HG03159 (cell line): ENCODE measurements at regions not wholly inside any gene's neighbourhood (a gene's known extent, or its start where the extent isn't known, plus 50 kb on each side); places are given as distances from the start of the nearest gene placed in this dataset.
"Not testable (repeated sequence)": the region's sequence is repeated elsewhere in the genome, so short reads cannot be mapped to it uniquely, and the experiment has no call there.

Experiments
- ATAC-seq: cut with Tn5 transposase; IDR thresholded peaks from one replicate; pipeline ENCODE4 v1.9.1; 2021; ENCODE audit warnings: mild to moderate bottlenecking, moderate library complexity; ENCODE audit not compliant: unreplicated experiment

GRCh38 chr15:84360902-84361301 lies 125.3 kb downstream of the GOLGA6L4 start:
- ATAC-seq, result not testable (repeated sequence)

- ATAC-seq, result not testable (repeated sequence)
Measured at GRCh38 chr15:84384421-84384820, 148.8 kb downstream of the GOLGA6L4 start.

GRCh38 chr15:84387086-84387485 lies 151.5 kb downstream of the GOLGA6L4 start:
- no peak for ATAC-seq

DNA sequence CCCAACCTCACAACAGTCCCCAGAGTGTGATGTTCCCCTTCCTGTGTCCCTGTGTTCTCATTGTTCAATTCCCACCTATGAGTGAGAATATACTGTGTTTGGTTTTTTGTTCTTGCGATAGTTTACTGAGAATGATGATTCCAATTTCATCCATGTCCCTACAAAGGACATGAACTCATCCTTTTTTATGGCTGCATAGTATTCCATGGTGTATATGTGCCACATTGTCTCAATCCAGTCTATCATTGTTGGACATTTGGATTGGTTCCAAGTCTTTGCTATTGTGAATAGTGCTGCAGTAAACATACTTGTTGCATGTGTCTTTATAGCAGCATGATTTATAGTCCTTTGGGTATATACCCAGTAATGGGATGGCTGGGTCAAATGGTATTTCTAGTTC lies 152.6 kb downstream of the GOLGA6L4 start:
- not testable (repeated sequence) for ATAC-seq

DNA sequence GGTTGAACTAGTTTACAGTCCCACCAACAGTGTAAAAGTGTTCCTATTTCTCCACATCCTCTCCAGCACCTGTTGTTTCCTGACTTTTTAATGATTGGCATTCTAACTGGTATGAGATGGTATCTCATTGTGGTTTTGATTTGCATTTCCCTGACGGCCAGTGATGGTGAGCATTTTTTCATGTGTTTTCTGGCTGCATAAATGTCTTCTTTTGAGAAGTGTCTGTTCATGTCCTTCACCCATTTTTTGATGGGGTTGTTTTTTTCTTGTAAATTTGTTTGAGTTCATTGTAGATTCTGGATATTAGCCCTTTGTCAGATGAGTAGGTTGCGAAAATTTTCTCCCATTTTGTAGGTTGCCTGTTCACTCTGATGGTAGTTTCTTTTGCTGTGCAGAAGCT lies 153.1 kb downstream of the GOLGA6L4 start:
- ATAC-seq, result not testable (repeated sequence)

DNA sequence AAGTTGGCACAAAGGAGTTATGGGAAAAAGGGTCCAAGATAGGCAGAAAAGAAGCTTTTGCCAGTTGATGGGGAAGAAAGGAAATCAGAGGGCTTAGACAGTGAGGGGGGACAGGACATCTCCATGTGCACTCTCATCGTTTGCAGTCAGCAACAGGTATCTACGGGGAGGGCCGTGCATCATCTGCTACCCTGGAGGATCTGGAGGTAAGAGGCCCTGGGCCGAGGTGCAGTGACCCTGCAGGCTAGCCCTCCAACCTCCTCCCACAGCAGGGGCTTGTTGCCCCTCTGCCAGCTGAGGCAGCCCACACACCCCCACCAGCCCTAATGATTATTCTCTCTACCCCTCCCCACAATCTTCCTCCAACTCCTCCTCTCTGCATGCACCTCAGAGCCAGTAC lies 154.8 kb downstream of the GOLGA6L4 start:
- not testable (repeated sequence) for ATAC-seq

- ATAC-seq, result no peak
Measured at GRCh38 chr15:84391191-84391590, 155.6 kb downstream of the GOLGA6L4 start.

DNA sequence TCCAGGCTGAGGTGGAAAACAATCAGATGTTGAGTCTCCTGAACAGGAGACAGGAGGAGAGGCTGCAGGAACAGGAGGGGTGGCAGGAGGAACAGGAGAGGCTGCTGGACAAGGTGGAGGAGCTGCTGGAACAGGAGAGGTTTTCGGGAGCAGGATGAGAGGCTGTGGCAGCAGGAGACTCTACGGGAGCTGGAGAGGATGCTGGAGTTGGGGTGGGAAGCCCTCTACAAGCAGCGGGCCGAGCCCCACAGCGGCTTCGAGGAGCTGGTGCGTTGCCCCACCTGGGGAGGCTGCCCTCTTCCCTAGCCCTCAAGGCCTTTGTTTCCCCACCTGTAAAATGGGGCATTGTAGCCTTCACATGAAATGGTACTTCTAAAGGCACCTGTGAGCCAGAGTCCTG lies 156.4 kb downstream of the GOLGA6L4 start:
- ATAC-seq, result not testable (repeated sequence)

GRCh38 chr15:84393386-84393936 lies 157.9 kb downstream of the GOLGA6L4 start:
- not testable (repeated sequence) for ATAC-seq

DNA sequence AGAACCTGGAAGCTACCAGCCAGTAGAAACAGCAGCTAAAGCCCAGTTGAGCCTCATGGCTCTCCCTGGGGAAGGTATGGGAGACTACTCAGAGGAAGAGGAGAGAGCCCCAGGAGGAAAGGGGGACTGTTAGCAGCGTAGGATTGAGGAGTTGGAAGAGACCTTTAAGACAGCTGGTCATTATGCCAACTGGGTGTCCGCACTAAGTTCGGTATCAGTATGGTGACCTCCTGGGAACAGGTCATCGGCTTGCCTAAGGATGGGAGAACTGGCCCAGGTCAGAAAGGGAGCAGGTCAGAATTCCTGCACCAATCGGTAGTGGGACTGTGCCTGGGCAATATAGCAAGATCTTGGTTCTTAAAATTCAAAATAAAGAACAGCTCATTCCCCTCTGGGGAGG lies 158.4 kb downstream of the GOLGA6L4 start:
- ATAC-seq, result not testable (repeated sequence)

DNA sequence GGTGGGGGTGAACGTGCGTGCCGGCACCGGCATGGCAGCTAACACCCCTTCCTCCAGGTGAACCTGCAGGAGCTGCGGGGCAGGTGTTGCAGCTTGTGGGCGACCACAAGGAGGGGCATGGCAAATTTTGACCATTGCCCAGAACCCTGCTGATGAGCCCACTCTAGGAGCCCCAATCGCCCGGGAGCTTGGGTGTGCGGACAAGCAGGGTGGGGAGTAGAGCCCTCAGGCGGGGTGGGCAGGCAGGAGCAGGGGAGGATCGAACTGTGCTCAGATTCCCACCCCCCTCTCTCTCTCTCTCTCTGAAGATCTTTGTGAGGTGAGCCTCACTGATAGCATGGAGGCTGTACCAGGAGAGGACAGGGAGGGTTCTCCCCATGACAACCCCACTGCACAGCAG lies 159.8 kb downstream of the GOLGA6L4 start:
- not testable (repeated sequence) for ATAC-seq

GRCh38 chr15:84395881-84396280 lies 160.3 kb downstream of the GOLGA6L4 start:
- ATAC-seq, result not testable (repeated sequence)

DNA sequence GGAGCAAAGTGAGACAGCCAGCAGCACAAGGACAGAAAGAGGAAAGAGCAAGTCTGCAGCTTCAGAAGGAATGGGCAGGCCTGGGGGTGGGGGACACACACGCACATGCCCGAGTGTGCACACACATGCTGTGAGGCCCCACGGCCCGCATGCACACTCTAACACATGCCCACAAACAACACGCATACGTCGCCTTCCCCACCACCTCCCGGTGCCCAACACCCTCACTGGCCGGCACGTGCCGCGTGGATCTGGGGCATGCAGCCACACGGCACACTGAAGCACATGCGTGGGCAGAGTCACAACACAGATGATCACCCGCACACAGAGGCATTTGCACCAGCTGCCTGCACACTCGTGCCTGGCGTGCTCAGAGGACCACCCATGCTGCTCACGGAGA lies 161.5 kb downstream of the GOLGA6L4 start:
- ATAC-seq, result not testable (repeated sequence)

DNA sequence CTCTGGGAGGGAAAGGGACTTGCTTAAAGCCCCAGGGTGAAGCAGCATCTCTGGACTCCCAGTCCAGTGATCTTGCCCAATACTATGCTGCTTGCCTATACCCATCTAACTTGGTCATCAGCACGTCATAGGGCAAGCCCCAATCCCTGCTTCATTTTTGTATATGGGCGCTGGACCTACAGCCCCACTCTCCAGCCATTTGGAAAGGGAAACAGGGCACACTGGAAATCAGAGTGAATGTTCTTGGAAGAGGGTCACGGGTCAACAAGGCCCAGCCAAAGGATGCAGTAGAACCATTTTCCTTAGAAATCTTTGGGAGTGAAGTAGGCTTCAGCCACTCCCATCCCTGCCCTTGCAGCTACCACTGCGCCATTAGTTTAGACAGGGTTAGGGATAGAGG lies 162.5 kb downstream of the GOLGA6L4 start:
- not testable (repeated sequence) for ATAC-seq

DNA sequence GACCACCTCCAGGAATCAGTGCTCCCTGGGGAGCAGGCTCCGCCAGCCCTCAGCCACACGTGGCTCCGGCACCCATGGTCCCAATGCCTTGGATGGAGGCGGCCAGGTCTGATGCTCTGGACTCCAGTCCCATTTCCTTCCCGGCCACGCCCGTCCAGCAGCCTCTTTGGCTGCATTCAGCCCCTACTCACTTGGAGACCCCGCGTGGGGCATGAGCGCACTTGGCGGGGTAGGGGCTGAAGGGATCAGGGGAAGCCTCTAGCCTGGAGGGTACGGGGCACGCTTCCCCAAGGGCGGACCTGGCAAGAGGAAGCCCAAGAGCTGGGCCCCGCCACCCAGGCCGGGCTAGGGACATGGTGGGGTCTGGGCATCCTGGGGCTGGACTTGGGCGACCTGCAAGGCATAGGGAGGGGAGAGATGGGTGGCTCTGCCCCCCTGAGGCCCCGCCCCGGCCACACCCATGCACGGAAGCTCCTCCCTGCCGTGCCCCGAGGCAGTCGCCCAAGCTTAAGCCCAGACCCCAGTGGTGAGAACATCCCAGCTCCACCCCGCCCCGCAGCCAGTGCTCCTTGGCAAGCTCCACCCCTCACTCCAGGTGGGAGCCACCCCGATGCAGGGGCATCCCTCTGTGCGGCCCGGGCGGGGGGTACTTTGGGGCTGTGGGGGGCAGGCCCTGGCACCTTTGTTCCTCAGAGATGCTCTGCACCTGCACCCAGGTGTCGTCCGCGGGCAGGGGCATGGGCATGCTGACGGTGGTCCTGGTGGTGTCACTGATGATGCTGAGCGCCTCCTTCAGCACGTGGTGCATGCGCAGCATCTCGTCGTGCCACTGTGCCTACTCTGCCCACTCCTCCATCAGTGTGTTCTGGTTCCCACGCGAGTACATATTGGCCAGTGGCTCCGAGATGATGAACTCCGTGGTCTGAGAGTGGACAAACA lies 163.5 kb downstream of the GOLGA6L4 start:
- ATAC-seq, result no peak

- ATAC-seq, result no peak
Measured at GRCh38 chr15:84400017-84400740, 164.6 kb downstream of the GOLGA6L4 start.

DNA sequence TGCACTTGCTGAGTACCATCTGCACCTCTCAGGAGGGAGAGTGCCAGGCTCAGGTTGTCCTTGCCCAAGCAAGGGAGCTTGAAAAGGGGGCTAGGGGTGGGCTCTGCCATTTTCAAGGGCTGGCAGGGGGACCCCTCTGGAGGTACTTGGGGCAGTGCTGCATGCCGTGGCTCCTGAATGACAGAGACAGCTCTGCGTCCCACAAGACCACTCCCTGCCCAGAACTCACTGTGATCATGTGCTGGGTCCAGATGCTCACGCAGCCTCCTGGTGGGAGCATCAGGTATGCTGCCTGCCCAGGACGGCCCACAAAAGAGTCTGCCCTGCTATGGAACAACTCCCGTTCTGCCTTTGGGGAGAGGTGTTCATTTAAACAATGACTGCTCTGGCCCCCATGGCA lies 165.2 kb downstream of the GOLGA6L4 start:
- no peak for ATAC-seq

- ATAC-seq, result not testable (repeated sequence)
Measured at GRCh38 chr15:84401461-84401860, 165.9 kb downstream of the GOLGA6L4 start.

DNA sequence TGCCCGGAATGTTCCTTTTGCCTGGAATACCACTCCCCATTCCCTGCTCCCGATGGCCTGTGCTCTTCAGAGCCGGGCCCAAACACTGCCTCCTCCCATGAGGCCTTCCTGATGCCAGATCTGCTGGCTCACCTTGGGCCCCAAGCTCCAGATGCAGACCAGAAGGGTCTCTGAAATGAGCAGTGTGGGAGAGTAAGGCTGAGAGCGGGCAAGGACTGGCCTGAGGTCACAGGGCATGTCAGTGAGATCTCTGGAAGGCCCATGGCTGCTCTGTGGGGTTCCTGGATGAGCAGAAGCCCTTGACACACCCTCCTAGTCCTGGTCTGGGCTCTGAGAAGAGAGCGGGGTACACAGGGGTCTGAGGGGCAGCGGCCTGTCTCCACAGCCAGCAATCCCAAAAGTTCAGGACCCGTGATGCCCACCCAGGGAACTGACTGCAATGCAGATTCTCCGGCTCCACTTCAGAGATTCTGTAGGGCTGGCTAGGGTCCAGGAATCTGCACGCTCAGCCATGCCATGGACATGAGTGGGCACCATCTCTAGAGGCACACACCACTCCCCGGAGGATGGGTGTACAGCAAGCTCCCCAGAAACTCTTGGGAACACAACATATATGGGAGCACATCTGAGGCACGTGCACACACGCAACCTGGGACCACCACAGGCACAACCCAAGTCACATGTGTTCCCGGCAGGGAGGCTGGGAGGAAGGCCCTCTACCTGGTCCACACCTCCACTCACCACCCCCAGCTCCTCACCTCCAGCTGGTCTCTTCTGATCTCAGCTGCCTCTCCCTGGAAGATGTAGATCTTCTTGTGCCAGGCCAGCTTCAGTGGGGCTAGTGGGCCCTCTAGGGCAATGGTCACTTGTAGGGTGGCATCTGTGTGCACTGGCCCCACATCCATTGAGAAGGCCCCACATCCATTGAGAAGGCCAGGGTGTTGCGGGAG lies 166.6 kb downstream of the GOLGA6L4 start:
- ATAC-seq, result not testable (repeated sequence)

GRCh38 chr15:84402856-84403608 lies 167.5 kb downstream of the GOLGA6L4 start:
- ATAC-seq, result no peak
